ENCODE measurements at regions not wholly inside any gene's neighbourhood (a gene's known extent, or its start where the extent isn't known, plus 50 kb on each side); places are given as distances from the start of the nearest gene placed in this dataset.
"Not testable (repeated sequence)": the region's sequence is repeated elsewhere in the genome, so short reads cannot be mapped to it uniquely, and the experiment has no call there.

GRCh38 chr13:110061270-110061669, 245.7 kb downstream of the COL4A1 start:
- no peaks in the 10 kb centered on the region for H3K9me3 Mint-ChIP-seq
- no peak for DNase-seq
- ChIA-PET CTCF (no interaction called here), POLR2A (interaction anchor here (0.6 kb wide), 1 partner anchor 27 kb away, joined by 3 read pairs; no protein-coding TSS in a partner anchor)
- no peak overlapping the region for H3K27ac Mint-ChIP-seq
- no peaks in the 10 kb centered on the region for H3K36me3 Mint-ChIP-seq (ENCODE audit: low read depth)
- no peaks in the 10 kb centered on the region for H3K27me3 Mint-ChIP-seq
- H3K4me3 Mint-ChIP-seq: no peak overlapping the region
- H3K4me1 Mint-ChIP-seq: no peaks in the 10 kb centered on the region

GRCh38 chr13:110057052-110057451, 249.9 kb downstream of the COL4A1 start:
- Mint-ChIP-seq H3K4me1 (peaks cover 5% of the 10 kb centered on the region), H3K36me3 (ENCODE audit: low read depth) (no peaks in the 10 kb centered on the region), H3K4me3 (no peak overlapping the region), H3K27ac (no peak overlapping the region), H3K27me3 (no peaks in the 10 kb centered on the region), H3K9me3 (peaks cover 2% of the 10 kb centered on the region)
- ChIA-PET POLR2A (no interaction called here), CTCF (no interaction called here)
- no peak for DNase-seq

- peaks cover 5% of the 10 kb centered on the region for H3K4me1 Mint-ChIP-seq
Observed at GRCh38 chr13:110056640-110057039, 250.3 kb downstream of the COL4A1 start.

GRCh38 chr13:110055089-110055488, 251.9 kb downstream of the COL4A1 start:
- Mint-ChIP-seq H3K27me3 (no peaks in the 10 kb centered on the region), H3K36me3 (ENCODE audit: low read depth) (no peaks in the 10 kb centered on the region), H3K4me1 (peaks cover 5% of the 10 kb centered on the region), H3K9me3 (peaks cover 2% of the 10 kb centered on the region), H3K4me3 (no peak overlapping the region), H3K27ac (no peak overlapping the region)
- ChIA-PET POLR2A (no interaction called here), CTCF (no interaction called here)
- no peak for DNase-seq

More at GRCh38 chr13:110056640-110057039, 250.3 kb downstream of the COL4A1 start:
- Mint-ChIP-seq H3K27me3 (no peaks in the 10 kb centered on the region), H3K9me3 (peaks cover 2% of the 10 kb centered on the region), H3K4me3 (no peak overlapping the region), H3K27ac (no peak overlapping the region), H3K36me3 (ENCODE audit: low read depth) (no peaks in the 10 kb centered on the region)
- DNase-seq: no peak
- ChIA-PET CTCF (no interaction called here), POLR2A (no interaction called here)

GRCh38 chr13:110054041-110054440, 252.9 kb downstream of the COL4A1 start:
- Mint-ChIP-seq H3K27ac (no peak overlapping the region), H3K4me3 (no peak overlapping the region), H3K9me3 (peaks cover 2% of the 10 kb centered on the region), H3K4me1 (peaks cover 5% of the 10 kb centered on the region), H3K27me3 (no peaks in the 10 kb centered on the region), H3K36me3 (ENCODE audit: low read depth) (no peaks in the 10 kb centered on the region)
- no peak for DNase-seq
- CTCF ChIA-PET: no interaction called here
- POLR2A ChIA-PET: no interaction called here

GRCh38 chr13:110047496-110047895, 259.5 kb downstream of the COL4A1 start:
- no peaks in the 10 kb centered on the region for H3K4me1 Mint-ChIP-seq
- POLR2A ChIA-PET: no interaction called here
- no peaks in the 10 kb centered on the region for H3K36me3 Mint-ChIP-seq (ENCODE audit: low read depth)
- H3K4me3 Mint-ChIP-seq: no peak overlapping the region
- no peak for DNase-seq
- H3K27ac Mint-ChIP-seq: no peak overlapping the region
- peaks cover 8% of the 10 kb centered on the region for H3K27me3 Mint-ChIP-seq
- no peaks in the 10 kb centered on the region for H3K9me3 Mint-ChIP-seq
- CTCF ChIA-PET: no interaction called here

- ChIA-PET POLR2A (no interaction called here), CTCF (no interaction called here)
- peaks cover 8% of the 10 kb centered on the region for H3K27me3 Mint-ChIP-seq
- H3K4me3 Mint-ChIP-seq: no peak overlapping the region
- no peaks in the 10 kb centered on the region for H3K9me3 Mint-ChIP-seq
- no peak for DNase-seq
- no peaks in the 10 kb centered on the region for H3K4me1 Mint-ChIP-seq
- H3K27ac Mint-ChIP-seq: no peak overlapping the region
- H3K36me3 Mint-ChIP-seq (ENCODE audit: low read depth): no peaks in the 10 kb centered on the region
Observed at GRCh38 chr13:110046811-110047210, 260.1 kb downstream of the COL4A1 start.

- Mint-ChIP-seq H3K9me3 (no peaks in the 10 kb centered on the region), H3K36me3 (ENCODE audit: low read depth) (no peaks in the 10 kb centered on the region), H3K4me3 (no peak overlapping the region), H3K4me1 (no peaks in the 10 kb centered on the region), H3K27me3 (peaks cover 8% of the 10 kb centered on the region), H3K27ac (no peak overlapping the region)
- CTCF ChIA-PET: no interaction called here
- DNase-seq: no peak
- POLR2A ChIA-PET: no interaction called here
Observed at GRCh38 chr13:110045919-110046318, 259.5 kb upstream of the IRS2 start.

GRCh38 chr13:110045202-110045601, 258.8 kb upstream of the IRS2 start:
- DNase-seq: no peak
- H3K36me3 Mint-ChIP-seq (ENCODE audit: low read depth): no peaks in the 10 kb centered on the region
- CTCF ChIA-PET: no interaction called here
- no peak overlapping the region for H3K27ac Mint-ChIP-seq
- no peaks in the 10 kb centered on the region for H3K4me1 Mint-ChIP-seq
- H3K4me3 Mint-ChIP-seq: no peak overlapping the region
- H3K9me3 Mint-ChIP-seq: no peaks in the 10 kb centered on the region
- peaks cover 8% of the 10 kb centered on the region for H3K27me3 Mint-ChIP-seq
- POLR2A ChIA-PET: no interaction called here

GRCh38 chr13:110044551-110045111, 258.2 kb upstream of the IRS2 start:
- POLR2A ChIA-PET: no interaction called here
- Mint-ChIP-seq H3K4me1 (no peaks in the 10 kb centered on the region), H3K36me3 (ENCODE audit: low read depth) (no peaks in the 10 kb centered on the region), H3K27ac (no peak overlapping the region), H3K27me3 (peaks cover 8% of the 10 kb centered on the region), H3K9me3 (no peaks in the 10 kb centered on the region), H3K4me3 (no peak overlapping the region)
- no peak for DNase-seq
- CTCF ChIA-PET: no interaction called here

GRCh38 chr13:110042253-110042950, 256.0 kb upstream of the IRS2 start:
- no peaks in the 10 kb centered on the region for H3K4me1 Mint-ChIP-seq
- no peaks in the 10 kb centered on the region for H3K9me3 Mint-ChIP-seq
- DNase-seq: no peak
- no peaks in the 10 kb centered on the region for H3K27me3 Mint-ChIP-seq
- H3K27ac Mint-ChIP-seq: no peak overlapping the region
- no peak overlapping the region for H3K4me3 Mint-ChIP-seq
- H3K36me3 Mint-ChIP-seq (ENCODE audit: low read depth): no peaks in the 10 kb centered on the region
- ChIA-PET POLR2A (no interaction called here), CTCF (no interaction called here)

GRCh38 chr13:110041638-110042037, 255.3 kb upstream of the IRS2 start:
- DNase-seq; H3K9me3 Mint-ChIP-seq; H3K36me3 Mint-ChIP-seq (ENCODE audit: low read depth); H3K4me1 Mint-ChIP-seq; H3K27me3 Mint-ChIP-seq; CTCF ChIA-PET; H3K27ac Mint-ChIP-seq; H3K4me3 Mint-ChIP-seq; POLR2A ChIA-PET: not testable (repeated sequence)

GRCh38 chr13:110037925-110038573, 251.7 kb upstream of the IRS2 start:
- Mint-ChIP-seq H3K27ac (no peak overlapping the region), H3K27me3 (no peaks in the 10 kb centered on the region), H3K9me3 (no peaks in the 10 kb centered on the region), H3K4me3 (no peak overlapping the region), H3K36me3 (ENCODE audit: low read depth) (no peaks in the 10 kb centered on the region), H3K4me1 (no peaks in the 10 kb centered on the region)
- DNase-seq: no peak
- POLR2A ChIA-PET: no interaction called here
- CTCF ChIA-PET: no interaction called here

- ChIA-PET CTCF (no interaction called here), POLR2A (no interaction called here)
- Mint-ChIP-seq H3K4me1 (no peaks in the 10 kb centered on the region), H3K9me3 (no peaks in the 10 kb centered on the region), H3K27me3 (no peaks in the 10 kb centered on the region), H3K36me3 (ENCODE audit: low read depth) (no peaks in the 10 kb centered on the region), H3K27ac (no peak overlapping the region), H3K4me3 (no peak overlapping the region)
- DNase-seq: no peak
Observed at GRCh38 chr13:110036060-110036459, 249.7 kb upstream of the IRS2 start.

Measured in activated CD4-positive, alpha-beta memory T cell treated with anti-CD3 and anti-CD28 coated beads, Interleukin-2, amount 10 ng/mL, durations not matched to agents 7 days and 5 days (primary cell).